Mesendoderm (in vitro differentiated cells): ENCODE measurements at regions not wholly inside any gene's neighbourhood (a gene's known extent, or its start where the extent isn't known, plus 50 kb on each side); places are given as distances from the start of the nearest gene placed in this dataset.

Experiments used
- DNase-seq: peaks from one replicate; pipeline ENCODE4 v3.0.0; 2013
- H2AK5ac ChIP-seq: 2 replicates; pipeline ENCODE4 v1.6.1; 2013; ENCODE audit warnings: low read length, inconsistent platforms
- H2BK120ac ChIP-seq: 2 replicates; pipeline ENCODE4 v1.6.1; 2013; ENCODE audit warnings: low read depth, mild to moderate bottlenecking, low read length, moderate library complexity, mixed read lengths
- H2BK15ac ChIP-seq: replicated peaks from 2 replicates; pipeline ENCODE4 v1.6.1; 2013; ENCODE audit warnings: low read depth, mild to moderate bottlenecking, moderate library complexity
- H2BK5ac ChIP-seq: 2 replicates; pipeline ENCODE4 v1.6.1; 2013; ENCODE audit warnings: low read length, inconsistent platforms
- H3K18ac ChIP-seq: 2 replicates; pipeline ENCODE4 v1.6.1; 2013; ENCODE audit warnings: mild to moderate bottlenecking, low read length, mixed read lengths
- H3K23ac ChIP-seq: one replicate; pipeline ENCODE4 v1.6.1; 2013; ENCODE audit warnings: low read length
- H3K27ac ChIP-seq: 2 replicates; pipeline ENCODE4 v1.5.1; 2013; ENCODE audit warnings: low read depth, mild to moderate bottlenecking, inconsistent platforms, low read length, moderate library complexity
- H3K27me3 ChIP-seq: 2 replicates; pipeline ENCODE4 v1.6.1; 2013; ENCODE audit warnings: low read length, control low read depth, mild to moderate bottlenecking, inconsistent platforms; ENCODE audit not compliant: insufficient read depth, poor library complexity
- H3K36me3 ChIP-seq: 2 replicates; pipeline ENCODE4 v1.6.1; 2013; ENCODE audit warnings: low read length, inconsistent platforms; ENCODE audit not compliant: control insufficient read depth, insufficient read depth
- H3K4ac ChIP-seq: one replicate; pipeline ENCODE4 v1.6.1; 2013; ENCODE audit warnings: low read depth, mild to moderate bottlenecking, low read length, moderate library complexity
- H3K4me1 ChIP-seq: 2 replicates; pipeline ENCODE4 v1.6.1; 2013; ENCODE audit warnings: low read depth, low read length, inconsistent platforms; ENCODE audit not compliant: control insufficient read depth
- H3K4me2 ChIP-seq: 2 replicates; pipeline ENCODE4 v1.6.1; 2013; ENCODE audit warnings: low read length
- H3K4me3 ChIP-seq: 2 replicates; pipeline ENCODE4 v1.5.1; 2013; ENCODE audit warnings: mild to moderate bottlenecking, low read length
- H3K56ac ChIP-seq: one replicate; pipeline ENCODE4 v1.6.1; 2013; ENCODE audit warnings: low read length
- H3K79me1 ChIP-seq: 2 replicates; pipeline ENCODE4 v1.6.1; 2013; ENCODE audit warnings: low read length, inconsistent platforms
- H3K79me2 ChIP-seq: 2 replicates; pipeline ENCODE4 v1.6.1; 2013; ENCODE audit warnings: mild to moderate bottlenecking, low read length; ENCODE audit not compliant: control insufficient read depth, insufficient read depth
- H3K9ac ChIP-seq: 2 replicates; pipeline ENCODE4 v1.6.1; 2013; ENCODE audit warnings: low read length, inconsistent platforms
- H4K5ac ChIP-seq: one replicate; pipeline ENCODE4 v1.6.1; 2013; ENCODE audit warnings: low read length
- H4K8ac ChIP-seq: one replicate; pipeline ENCODE4 v1.6.1; 2013; ENCODE audit warnings: low read depth, mild to moderate bottlenecking, control low read depth, low read length, moderate library complexity
- WGBS: extraction: QIAGEN DNeasy Blood & Tissue Kit; methylation state at CpG from one replicate; pipeline ENCODE4 v1.1.7; 2013; ENCODE audit warnings: low lambda C conversion rate, missing lambda C conversion rate; ENCODE audit not compliant: insufficient coverage; ENCODE audit errors: extremely low coverage; 5-methylcytosine and 5-hydroxymethylcytosine counted together

- no peaks in the 10 kb centered on the region for H3K36me3 ChIP-seq
- no peak overlapping the region for H2AK5ac ChIP-seq
- H3K23ac ChIP-seq = no peak overlapping the region
- H3K27me3 ChIP-seq = no peaks in the 10 kb centered on the region
- no peak overlapping the region for H3K56ac ChIP-seq
- no peak overlapping the region for H3K4ac ChIP-seq
- no peak overlapping the region for H2BK15ac ChIP-seq
- no peak overlapping the region for H2BK120ac ChIP-seq
- no peak overlapping the region for H3K9ac ChIP-seq
- H4K8ac ChIP-seq = no peak overlapping the region
- H3K27ac ChIP-seq = no peak overlapping the region
- H4K5ac ChIP-seq = no peak overlapping the region
- H2BK5ac ChIP-seq = no peak overlapping the region
- H3K4me3 ChIP-seq = no peak overlapping the region
- no peaks in the 10 kb centered on the region for H3K4me1 ChIP-seq
- no peak for DNase-seq
- H3K79me1 ChIP-seq = no peaks in the 10 kb centered on the region
- no peaks in the 10 kb centered on the region for H3K79me2 ChIP-seq
- no peak overlapping the region for H3K4me2 ChIP-seq
- WGBS = no CpG with 5 or more reads among the region's 8 CpGs
- H3K18ac ChIP-seq = no peak overlapping the region
Observed at GRCh38 chr10:117946525-117947070, 100.1 kb downstream of the RAB11FIP2 start.

- no peaks in the 10 kb centered on the region for H3K4me1 ChIP-seq
- H3K79me1 ChIP-seq = no peaks in the 10 kb centered on the region
- H3K4me2 ChIP-seq = no peak overlapping the region
- H3K4ac ChIP-seq = no peak overlapping the region
- no peak overlapping the region for H3K18ac ChIP-seq
- no peak overlapping the region for H3K9ac ChIP-seq
- H3K23ac ChIP-seq = no peak overlapping the region
- H3K79me2 ChIP-seq = no peaks in the 10 kb centered on the region
- H2AK5ac ChIP-seq = no peak overlapping the region
- H3K36me3 ChIP-seq = no peaks in the 10 kb centered on the region
- H2BK120ac ChIP-seq = no peak overlapping the region
- H2BK5ac ChIP-seq = no peak overlapping the region
- no peak overlapping the region for H3K27ac ChIP-seq
- no peak overlapping the region for H2BK15ac ChIP-seq
- H4K5ac ChIP-seq = no peak overlapping the region
- H3K27me3 ChIP-seq = no peaks in the 10 kb centered on the region
- H3K4me3 ChIP-seq = no peak overlapping the region
- no peak overlapping the region for H3K56ac ChIP-seq
- DNase-seq = peak; percentile 37
- H4K8ac ChIP-seq = no peak overlapping the region
- WGBS = no CpG with 5 or more reads among the region's 3 CpGs
Observed at GRCh38 chr10:117948493-117948892, 98.2 kb downstream of the RAB11FIP2 start.

GRCh38 chr10:117950408-117950807 is 96.3 kb downstream of the RAB11FIP2 start:
- Histone ChIP-seq H3K23ac (no peak overlapping the region), H3K36me3 (no peaks in the 10 kb centered on the region), H2AK5ac (no peak overlapping the region), H3K79me2 (no peaks in the 10 kb centered on the region), H2BK120ac (no peak overlapping the region), H2BK15ac (no peak overlapping the region), H3K4me2 (no peak overlapping the region), H2BK5ac (no peak overlapping the region), H4K5ac (no peak overlapping the region), H3K56ac (no peak overlapping the region), H3K9ac (no peak overlapping the region), H3K18ac (no peak overlapping the region), H3K79me1 (no peaks in the 10 kb centered on the region), H3K27ac (no peak overlapping the region), H4K8ac (no peak overlapping the region), H3K4ac (no peak overlapping the region), H3K4me3 (no peak overlapping the region), H3K27me3 (no peaks in the 10 kb centered on the region), H3K4me1 (no peaks in the 10 kb centered on the region)
- no CpG with 5 or more reads among the region's 3 CpGs for WGBS
- no peak for DNase-seq
